Caki2 (cell line): ENCODE measurements at regions not wholly inside any gene's neighbourhood (a gene's known extent, or its start where the extent isn't known, plus 50 kb on each side); places are given as distances from the start of the nearest gene placed in this dataset.
"Not testable (repeated sequence)": the region's sequence is repeated elsewhere in the genome, so short reads cannot be mapped to it uniquely, and the experiment has no call there.

Source experiments
- DNase-seq: peaks from one replicate; pipeline ENCODE4 v3.0.0-alpha.2; 2015; ENCODE audit warnings: low read depth
- in situ Hi-C: cut with HindIII; loops from 2 replicates; pipeline ENCODE4 v1.10.0; 2016; ENCODE audit warnings: low sequenced_read_pairs, low pct_unique_long_range_greater_than_20kb, mixed read lengths

GRCh38 chr6:66190858-66191257, 483.8 kb upstream of the EYS start:
- in situ Hi-C loops, result no loop called here
- no peak for DNase-seq

GRCh38 chr6:66189915-66190314, 482.9 kb upstream of the EYS start:
- DNase-seq, result no peak
- in situ Hi-C loops, result no loop called here

- DNase-seq, result no peak
- in situ Hi-C loops, result no loop called here
These were observed 479.7 kb upstream of the EYS start for GRCh38 chr6:66186756-66187155.

GRCh38 chr6:66184091-66184490, 477.1 kb upstream of the EYS start:
- in situ Hi-C loops, result no loop called here
- DNase-seq, result no peak

GRCh38 chr6:66179361-66179760, 472.3 kb upstream of the EYS start:
- in situ Hi-C loops, result no loop called here
- DNase-seq, result no peak

- in situ Hi-C loops, result no loop called here
- DNase-seq, result no peak
These were observed 466.6 kb upstream of the EYS start for GRCh38 chr6:66173587-66173986.

GRCh38 chr6:66166713-66167112, 459.7 kb upstream of the EYS start:
- DNase-seq, in situ Hi-C loops: not testable (repeated sequence)

GRCh38 chr6:66161546-66162108, 454.6 kb upstream of the EYS start:
- in situ Hi-C loops, result no loop called here
- no peak for DNase-seq

GRCh38 chr6:66159937-66160336, 452.9 kb upstream of the EYS start:
- in situ Hi-C loops, result no loop called here
- DNase-seq, result no peak

- in situ Hi-C loops, result no loop called here
- no peak for DNase-seq
These were observed 446.2 kb upstream of the EYS start for GRCh38 chr6:66153247-66153646.

- in situ Hi-C loops, result no loop called here
- DNase-seq, result no peak
These were observed 442.1 kb upstream of the EYS start for GRCh38 chr6:66149132-66149531.

- no peak for DNase-seq
These were observed 438.8 kb upstream of the EYS start for GRCh38 chr6:66145867-66146266.

GRCh38 chr6:66134021-66134420, 427.0 kb upstream of the EYS start:
- no peak for DNase-seq
- in situ Hi-C loops, result no loop called here

More at GRCh38 chr6:66145867-66146266, 438.8 kb upstream of the EYS start:
- in situ Hi-C loops, result no loop called here

- in situ Hi-C loops, result no loop called here
- DNase-seq, result no peak
These were observed 421.6 kb upstream of the EYS start for GRCh38 chr6:66128656-66129055.

- DNase-seq, result no peak
These were observed 421.2 kb upstream of the EYS start for GRCh38 chr6:66128243-66128642.

GRCh38 chr6:66127061-66127460, 420.0 kb upstream of the EYS start:
- in situ Hi-C loops, result no loop called here
- DNase-seq, result no peak

More at GRCh38 chr6:66128243-66128642, 421.2 kb upstream of the EYS start:
- in situ Hi-C loops, result no loop called here

GRCh38 chr6:66126358-66126757, 419.3 kb upstream of the EYS start:
- no peak for DNase-seq

GRCh38 chr6:66103954-66104353, 396.9 kb upstream of the EYS start:
- no peak for DNase-seq
- in situ Hi-C loops, result no loop called here

More at GRCh38 chr6:66126358-66126757, 419.3 kb upstream of the EYS start:
- in situ Hi-C loops, result no loop called here

GRCh38 chr6:66103354-66103753, 396.3 kb upstream of the EYS start:
- in situ Hi-C loops, result no loop called here
- DNase-seq, result no peak

- no peak for DNase-seq
- in situ Hi-C loops, result no loop called here
These were observed 389.7 kb upstream of the EYS start for GRCh38 chr6:66096679-66097078.

- in situ Hi-C loops, result no loop called here
These were observed 387.6 kb upstream of the EYS start for GRCh38 chr6:66094615-66095014.

More at GRCh38 chr6:66094615-66095014, 387.6 kb upstream of the EYS start:
- no peak for DNase-seq
